ENCODE measurements at regions not wholly inside any gene's neighbourhood (a gene's known extent, or its start where the extent isn't known, plus 50 kb on each side); places are given as distances from the start of the nearest gene placed in this dataset.

DNA sequence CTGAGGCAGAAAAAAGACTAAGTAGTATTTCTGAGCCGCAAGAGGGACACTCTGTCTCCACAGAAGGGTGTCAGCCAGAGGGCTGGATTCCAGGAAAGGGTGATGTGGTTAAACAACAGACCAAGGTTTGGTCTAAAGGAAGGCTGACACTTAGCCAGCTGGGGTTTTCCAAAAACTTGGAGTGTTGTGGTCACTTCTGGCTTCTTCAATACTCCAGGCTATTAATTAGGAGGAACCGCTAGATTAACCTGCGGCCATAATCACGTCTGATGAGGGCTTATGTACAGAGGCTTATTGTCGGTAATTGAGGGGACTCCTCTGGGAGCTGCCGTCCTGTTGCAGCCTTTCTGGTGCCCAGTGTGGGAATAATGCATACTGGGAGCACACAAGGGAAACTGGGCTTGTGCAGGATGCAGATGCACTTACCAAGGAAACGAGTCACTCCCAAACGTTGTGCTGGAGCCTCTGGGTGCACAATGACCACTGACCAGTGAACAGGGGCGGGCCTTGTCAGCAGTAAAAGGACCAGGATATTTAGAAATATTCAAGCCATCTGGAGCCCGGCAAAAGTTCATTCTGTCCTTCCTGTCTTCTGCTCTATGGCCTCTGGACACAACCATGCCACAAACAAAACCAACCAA lies 70.2 kb upstream of the TUT7 start (continued):
- TF ChIP-seq ZXDC (CRISPR knock-in tag; IDR thresholded peaks at IDR 0.05), result no peak
- TF ChIP-seq, protein P1, sequence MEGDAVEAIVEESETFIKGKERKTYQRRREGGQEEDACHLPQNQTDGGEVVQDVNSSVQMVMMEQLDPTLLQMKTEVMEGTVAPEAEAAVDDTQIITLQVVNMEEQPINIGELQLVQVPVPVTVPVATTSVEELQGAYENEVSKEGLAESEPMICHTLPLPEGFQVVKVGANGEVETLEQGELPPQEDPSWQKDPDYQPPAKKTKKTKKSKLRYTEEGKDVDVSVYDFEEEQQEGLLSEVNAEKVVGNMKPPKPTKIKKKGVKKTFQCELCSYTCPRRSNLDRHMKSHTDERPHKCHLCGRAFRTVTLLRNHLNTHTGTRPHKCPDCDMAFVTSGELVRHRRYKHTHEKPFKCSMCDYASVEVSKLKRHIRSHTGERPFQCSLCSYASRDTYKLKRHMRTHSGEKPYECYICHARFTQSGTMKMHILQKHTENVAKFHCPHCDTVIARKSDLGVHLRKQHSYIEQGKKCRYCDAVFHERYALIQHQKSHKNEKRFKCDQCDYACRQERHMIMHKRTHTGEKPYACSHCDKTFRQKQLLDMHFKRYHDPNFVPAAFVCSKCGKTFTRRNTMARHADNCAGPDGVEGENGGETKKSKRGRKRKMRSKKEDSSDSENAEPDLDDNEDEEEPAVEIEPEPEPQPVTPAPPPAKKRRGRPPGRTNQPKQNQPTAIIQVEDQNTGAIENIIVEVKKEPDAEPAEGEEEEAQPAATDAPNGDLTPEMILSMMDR (CRISPR knock-in tag; IDR thresholded peaks at IDR 0.05), result no peak
- no peak for TF ChIP-seq ZNF513 (CRISPR knock-in tag; conservative IDR thresholded peaks at IDR 0.05)
- no peak for TF ChIP-seq NR0B2 (CRISPR knock-in tag; IDR thresholded peaks at IDR 0.05)
- TF ChIP-seq ZNF562 (CRISPR knock-in tag; IDR thresholded peaks at IDR 0.05; ENCODE audit: borderline replicate concordance), result no peak
- TF ChIP-seq SUZ12 (IDR thresholded peaks at IDR 0.05; ENCODE audit: low read depth, low read length), result no peak

Measured in HepG2 (cell line).